HG02571 (cell line): ENCODE measurements at regions not wholly inside any gene's neighbourhood (a gene's known extent, or its start where the extent isn't known, plus 50 kb on each side); places are given as distances from the start of the nearest gene placed in this dataset.

ENCODE experiments used
- ATAC-seq: cut with Tn5 transposase; IDR thresholded peaks from one replicate; pipeline ENCODE4 v1.9.1; 2021; ENCODE audit warnings: mild to moderate bottlenecking, moderate library complexity; ENCODE audit not compliant: unreplicated experiment

DNA sequence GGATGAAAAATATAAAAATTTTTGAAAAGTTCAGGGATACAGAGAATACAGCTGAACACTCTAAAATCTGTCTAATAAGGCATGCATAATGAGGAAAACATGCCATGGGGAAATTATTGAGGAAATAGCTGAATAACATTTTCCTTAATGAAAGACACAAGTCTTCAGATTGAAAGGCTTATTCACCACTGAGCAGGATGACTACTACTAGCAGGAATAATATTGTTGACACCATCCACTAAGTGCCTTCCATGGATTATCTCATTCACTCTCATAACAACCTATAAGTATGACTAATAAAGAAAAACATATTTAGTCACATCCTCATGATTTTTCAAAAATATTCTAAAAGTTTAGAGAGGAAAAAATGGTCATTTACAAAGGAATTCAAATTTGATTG, 96.7 kb upstream of the FER start:
- no peak for ATAC-seq

DNA sequence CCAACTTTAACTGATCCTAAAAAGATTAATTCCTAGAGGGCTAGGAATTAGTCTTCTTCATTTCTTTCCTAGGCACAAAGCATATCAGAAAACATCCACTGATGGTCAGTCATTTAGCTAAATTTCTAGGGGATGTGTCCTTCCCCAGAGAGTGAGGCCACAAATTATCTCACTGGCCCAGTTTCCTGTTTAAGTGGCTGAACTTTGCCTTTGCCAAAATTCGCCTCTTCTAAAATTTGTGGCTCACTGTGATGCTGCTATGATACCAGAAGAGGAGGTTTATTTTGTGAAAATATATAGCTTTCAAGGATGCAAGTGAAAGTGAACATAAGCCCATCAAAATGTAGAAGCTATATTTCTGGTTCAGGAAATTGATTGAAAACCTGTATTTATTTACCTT, 98.1 kb upstream of the FER start:
- ATAC-seq = no peak

DNA sequence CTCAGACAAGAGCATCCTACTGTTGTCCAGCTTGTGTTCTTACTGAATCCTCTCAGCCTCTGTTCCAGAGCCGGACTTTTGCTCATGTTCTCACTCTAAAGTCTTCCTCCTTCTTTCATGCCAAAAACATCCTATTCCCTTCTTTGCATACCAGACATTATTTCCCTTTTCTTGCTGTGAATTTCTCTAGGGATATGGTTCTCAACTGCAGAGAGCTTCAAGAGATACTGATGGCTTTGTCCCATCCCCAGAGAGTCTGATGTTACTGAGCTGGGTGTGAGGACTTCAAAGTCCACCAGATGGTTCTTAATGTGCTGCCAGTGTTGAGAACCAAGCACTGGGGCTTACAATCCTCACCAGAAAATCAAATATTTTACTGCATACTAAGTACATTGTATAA, 98.6 kb upstream of the FER start:
- no peak for ATAC-seq

DNA sequence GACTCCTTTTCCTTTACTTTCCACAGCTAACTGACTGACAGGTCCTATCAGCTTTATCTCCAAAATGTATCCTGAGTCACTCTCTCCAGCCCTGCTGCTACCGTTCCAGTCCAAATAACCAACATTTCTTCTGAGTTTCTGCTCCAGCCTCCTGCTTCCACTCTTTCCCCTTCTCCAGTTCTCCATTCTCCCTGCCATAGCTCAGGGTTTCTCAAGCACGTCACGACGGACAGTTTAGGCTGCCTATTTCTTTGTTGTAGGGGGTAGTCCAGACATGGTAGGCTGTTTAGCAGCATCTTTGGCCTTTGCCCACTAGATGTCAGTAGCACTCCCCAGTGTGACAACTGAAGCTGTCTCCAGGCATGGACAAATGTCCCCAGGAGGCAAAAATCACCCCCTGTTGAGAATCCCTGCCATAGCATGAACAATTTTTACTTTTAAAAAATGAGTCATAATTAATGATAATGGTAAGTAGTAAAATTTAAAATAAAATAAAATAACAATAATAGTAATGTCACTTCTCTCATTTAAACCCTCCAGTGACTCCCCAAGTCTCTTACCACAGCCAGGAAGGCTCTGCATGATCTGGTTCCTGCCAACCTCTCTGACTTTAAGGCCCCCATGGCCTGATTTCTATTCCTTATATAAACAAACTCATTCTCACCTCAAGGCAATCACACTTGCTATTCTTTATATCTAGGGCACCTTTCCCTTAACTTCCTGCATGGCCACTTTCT, 105.4 kb upstream of the FER start:
- peak; percentile 97 for ATAC-seq

DNA sequence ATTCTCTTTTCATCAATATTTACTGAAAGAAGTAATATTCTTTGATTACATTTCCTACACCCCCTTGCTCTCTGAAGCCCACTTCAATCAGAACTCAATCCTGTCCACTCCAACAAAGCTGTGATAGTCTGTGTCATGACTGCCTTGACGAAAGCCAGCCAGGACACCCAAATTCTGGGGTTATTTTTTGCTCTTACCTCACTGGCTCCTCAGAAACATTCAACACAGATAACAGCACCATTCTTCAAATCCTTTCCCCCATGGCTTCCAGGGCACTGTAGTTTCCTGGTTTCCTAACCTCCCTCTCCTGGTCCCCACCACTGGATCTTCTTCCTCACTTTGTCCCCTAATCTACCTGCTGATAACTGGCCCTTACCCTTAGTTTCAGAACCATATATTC, 106.1 kb upstream of the FER start:
- no peak for ATAC-seq

DNA sequence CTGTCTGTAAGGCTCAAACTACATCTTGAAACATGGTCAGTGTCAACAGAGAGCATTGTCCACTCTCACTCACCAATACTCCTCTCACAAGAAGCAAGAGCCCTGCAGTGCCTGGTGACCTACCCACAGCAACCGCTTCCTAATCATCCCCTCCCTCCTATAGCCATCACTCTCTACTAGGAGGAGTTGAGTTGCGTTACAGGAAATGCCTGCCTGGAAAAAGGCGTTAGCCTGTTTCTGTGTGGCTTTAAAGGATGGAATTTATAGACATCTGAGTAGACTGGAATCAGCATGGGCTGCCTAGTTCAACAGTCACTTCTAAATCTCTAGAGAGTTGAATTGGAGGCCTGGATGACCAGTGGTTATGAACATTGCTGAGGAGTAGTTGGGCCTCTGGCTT, 108.3 kb upstream of the FER start:
- no peak for ATAC-seq

DNA sequence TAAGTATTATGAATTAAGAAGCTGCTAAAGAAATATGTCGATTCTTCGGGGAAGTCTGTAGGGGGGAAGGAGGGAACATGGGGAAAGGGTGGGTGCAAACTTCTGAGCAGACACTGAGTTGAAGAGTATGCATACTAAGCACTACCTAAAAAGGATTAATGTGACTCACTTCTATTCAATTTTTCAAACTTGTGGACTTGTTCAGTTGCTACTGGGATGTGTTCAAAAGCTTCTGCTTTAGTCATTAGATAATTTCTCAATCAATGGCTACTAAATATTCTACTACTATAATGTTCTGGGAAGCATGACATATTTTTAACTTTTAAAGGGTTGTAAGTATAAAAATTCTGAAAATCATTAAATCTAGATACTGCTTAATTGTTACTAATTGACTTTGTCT, 109.7 kb upstream of the FER start:
- no peak for ATAC-seq

DNA sequence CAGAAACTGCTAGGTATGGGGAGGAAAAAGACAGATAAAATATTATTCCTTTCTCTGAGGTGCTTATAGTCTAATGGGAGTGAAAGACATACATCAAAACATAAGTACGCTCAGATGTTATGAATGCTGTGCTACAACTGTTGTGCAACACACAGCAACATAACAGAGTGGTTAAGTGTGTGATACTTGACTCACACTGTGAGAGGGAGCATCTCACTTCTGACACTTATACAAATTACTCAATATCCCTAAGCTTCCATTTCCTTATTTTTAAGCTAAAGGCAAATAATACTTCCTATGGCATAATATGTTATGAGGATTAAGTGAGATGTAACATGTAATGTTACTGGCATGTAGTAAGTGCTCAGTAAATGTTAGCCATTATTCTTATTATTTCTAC, 110.6 kb upstream of the FER start:
- no peak for ATAC-seq

DNA sequence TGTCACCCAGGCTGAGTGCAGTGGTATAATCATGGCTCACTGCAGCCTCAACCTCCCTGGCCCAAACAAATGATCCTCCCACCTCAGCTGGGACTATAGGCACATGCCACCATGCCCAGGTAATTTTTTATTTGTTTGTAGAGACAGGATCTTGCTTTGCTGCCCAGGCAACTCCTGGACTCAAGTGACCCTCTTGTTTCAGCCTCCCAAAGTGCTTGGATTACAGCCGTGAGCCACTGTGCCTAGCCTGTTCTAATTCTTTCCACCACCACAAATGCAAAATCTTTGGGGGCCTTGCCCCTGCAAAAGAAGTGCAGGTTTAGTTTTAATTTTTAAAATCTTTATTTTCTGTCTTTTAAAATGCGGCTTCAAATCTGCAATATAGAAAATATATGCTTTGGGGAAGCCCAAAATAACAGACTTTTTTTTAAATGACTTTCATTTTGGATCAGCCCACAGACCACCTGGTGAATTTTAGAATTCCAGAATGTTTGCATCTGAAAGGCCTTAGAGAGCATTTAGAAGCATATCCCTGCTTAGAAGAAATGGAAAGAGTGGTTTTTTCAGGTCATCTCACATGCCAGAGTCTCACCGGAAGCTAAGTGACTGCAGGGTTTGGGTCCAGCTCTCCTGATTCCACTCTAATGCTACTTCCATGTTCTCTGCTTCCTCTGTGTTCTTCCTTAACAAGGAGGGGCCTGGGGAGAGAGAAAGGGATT, 111.4 kb upstream of the FER start:
- no peak for ATAC-seq

DNA sequence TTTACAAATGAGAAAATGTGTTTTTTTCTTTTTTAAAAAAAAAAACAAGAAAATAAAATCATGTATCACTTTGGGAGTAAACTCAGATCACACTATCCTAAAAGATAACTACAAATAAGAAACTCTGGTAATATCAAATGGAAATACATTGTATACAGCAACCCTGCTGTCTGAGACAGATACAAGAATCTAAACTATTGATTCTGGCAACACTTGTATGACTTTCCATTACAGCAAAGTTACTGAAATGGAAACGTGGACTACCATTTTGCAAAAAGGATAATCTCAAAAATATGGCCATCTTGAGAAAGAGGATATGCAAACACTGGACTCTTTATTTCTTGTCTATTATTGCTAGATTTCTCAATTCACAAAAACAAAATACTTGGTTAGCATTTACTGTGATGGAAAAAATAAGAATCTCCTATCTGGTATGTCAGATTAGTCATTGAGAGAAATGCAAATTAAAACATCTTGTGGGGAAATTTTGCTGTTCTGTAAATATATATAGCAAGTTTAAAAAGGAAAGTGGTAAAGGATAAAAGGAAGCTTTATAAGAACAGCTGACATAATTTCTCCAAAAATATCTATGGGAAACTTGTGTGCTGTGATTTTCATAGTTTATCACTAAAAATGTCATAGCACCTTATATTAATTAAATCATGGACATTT, 112.9 kb upstream of the FER start:
- peak; percentile 69 for ATAC-seq

DNA sequence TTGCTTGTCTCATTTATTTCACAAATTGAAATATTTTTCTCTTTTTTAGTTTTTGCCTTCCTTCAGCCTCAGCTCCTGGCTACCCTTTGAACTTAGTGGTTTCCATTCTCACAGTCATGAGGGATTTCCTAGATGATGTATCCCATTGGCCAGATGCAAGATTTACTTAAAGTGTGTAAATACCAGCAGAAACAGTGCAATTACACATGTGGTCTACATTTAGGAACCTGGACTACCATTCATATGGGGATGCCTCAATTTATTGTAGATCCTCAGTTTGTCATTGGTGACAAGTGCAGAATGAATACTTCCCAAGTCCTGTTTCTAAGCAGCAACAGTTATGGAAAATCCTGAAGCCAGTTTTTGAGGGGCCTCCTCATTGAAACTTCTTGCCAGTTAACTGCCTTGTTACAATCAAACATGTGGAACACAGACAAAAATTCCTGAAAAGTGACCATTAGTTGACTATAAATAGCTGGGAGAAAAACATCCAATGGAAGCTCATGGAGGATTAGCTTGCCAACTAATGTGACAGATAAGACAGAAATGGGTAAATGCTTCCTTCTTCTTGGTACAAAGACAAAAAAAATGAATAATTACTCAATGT, 113.6 kb upstream of the FER start:
- no peak for ATAC-seq

DNA sequence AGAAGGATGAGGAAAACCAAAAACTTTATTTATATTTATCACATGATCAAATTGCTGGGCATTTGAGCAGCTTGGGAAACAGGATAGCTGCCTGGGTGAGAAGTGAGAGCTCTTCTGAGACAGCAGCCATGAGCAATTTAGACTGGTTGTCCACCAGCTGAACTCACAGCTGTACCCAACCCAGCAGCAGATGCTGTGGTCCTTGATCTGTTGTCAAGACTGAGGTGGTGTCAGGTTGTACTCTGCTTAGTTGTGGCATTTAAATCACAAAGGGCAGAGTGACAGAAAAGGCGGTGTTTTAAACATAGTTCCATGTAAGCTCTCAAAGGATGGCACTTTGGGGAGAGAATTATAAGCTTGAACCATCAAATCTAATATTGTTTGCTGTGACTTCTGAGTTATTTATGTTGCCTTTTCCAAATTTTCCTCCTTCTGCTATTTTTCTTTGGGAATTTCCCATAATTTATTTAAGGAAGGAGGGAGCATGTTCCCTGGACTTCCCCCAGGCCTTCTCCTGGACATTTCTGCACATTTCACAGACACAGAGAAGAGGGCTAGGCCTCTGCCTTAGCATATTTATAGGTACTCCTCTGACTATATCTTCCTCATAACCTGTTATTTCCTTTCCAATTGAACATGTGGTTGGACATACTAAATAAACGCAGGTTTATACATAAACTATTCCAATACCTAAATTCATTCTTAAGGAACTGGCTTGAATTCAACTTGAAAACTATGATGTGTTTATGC, 117.7 kb upstream of the FER start:
- no peak for ATAC-seq

DNA sequence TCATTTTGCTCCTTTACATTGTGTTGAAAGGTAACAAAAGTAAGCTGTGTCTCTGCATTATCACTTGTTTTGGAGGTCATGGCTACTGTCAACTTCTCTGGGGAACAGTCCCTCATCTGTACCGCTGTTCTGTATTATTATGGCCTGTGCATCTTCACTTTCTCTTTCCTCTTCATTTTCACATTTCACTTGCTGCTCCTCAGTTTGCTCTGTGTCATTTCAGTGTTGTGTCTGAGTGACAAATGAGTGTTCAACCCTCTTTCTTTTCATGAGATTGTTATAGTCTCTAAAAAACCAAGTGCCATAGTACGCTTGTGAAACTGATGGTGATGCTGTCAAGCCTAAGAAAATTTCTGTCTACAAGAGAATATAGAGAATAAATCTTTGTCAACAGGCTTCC, 122.0 kb upstream of the FER start:
- ATAC-seq = no peak

DNA sequence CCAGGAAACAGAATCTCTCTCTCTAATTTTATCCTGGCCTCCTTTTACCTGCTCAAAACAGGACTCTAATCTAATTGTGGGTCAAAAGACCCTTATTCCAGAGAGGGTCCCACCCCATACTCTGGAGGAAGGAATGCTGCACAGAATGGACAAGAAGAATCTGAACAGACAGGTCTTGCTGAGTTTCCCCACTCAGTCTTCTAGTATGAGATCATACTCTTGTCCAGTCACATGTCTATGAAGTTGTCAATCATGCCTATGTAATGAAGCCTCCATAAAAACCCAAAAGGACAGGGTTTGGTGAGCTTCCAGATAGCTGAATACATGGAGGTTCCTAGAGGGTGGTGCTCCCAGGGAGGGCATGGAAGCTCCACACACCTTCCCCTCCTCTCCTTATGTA, 123.9 kb upstream of the FER start:
- no peak for ATAC-seq

DNA sequence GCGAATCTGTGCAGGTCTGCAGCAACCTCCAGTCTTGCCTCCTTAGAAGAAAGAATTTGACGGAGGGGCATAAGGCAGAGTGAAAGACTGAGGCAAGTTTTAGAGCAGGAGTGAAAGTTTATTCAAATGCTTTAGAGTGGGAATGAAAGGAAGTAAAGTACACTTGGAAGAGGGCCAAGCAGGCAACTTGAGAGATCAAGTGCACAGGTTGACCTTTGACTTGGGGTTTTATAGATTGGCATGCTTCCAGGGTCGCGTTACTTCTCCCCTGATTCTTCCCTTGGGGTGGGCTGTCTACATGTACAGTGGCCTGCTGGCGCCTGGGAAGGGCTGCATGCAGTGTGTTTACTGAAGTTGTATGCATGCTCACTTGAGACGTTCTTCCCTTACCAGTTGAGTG, 127.2 kb upstream of the FER start:
- no peak for ATAC-seq

DNA sequence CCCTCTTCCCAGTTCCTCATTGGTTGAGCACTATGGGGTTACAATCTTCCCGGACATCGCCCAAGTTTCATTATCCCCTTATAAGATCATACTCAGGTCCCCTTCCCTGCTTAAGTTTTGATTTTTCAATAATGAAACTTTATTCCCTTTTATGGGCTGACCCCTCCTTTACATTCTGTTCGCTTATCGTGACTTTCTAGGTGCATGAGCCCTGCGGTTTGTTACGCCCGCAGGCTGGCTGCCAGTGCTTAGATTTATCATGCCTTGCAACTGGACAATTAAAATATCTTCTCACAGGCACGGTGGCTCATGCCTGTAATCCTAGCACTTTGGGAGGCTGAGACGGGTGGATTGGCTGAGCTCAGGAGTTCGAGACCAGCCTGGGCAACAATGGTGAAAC, 127.9 kb upstream of the FER start:
- ATAC-seq = no peak

DNA sequence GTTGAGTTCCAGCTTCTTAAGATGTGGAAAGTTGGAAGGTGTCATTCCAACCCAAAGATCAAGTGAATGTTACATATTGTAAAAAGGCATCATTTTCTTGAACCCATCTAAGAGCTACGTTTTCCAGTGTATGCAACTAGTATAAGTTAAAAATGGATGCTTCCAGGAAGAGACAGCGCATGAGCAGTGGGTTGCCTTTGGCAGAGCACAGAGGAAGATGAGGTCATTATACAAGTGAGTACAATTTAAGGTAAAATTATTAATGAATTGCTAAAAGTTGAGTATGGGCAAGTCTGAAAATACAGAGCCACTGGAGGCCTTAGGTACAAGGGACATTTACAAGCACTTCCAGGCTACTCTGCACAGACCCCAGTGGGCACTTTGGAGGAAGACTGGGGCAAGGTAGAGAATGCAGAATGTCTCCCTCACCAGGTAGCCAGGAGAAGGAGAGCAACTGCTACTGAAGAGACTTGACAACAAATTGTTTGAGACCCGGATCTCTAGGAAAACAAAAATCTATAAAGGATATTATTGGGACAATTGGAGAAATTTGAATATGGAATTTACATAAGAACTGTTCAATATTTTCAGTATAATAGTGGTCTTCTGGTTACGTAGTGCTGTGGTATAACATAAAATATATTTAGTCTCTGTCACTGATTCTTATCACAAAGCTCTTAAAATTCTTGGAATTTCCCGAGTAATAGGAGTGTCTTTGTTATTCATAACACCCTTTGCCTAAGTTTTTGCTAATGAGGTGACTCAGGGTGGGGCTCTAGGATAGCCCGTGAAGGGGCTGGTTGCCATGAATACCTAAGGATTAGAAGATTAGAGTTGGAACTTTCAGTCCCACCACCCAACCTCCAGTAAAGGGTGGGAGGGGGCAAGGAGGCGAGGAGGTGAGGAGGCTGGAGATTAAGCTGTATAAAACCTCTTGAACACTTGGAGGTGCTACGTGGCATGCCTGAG, 129.9 kb upstream of the FER start:
- no peak for ATAC-seq

DNA sequence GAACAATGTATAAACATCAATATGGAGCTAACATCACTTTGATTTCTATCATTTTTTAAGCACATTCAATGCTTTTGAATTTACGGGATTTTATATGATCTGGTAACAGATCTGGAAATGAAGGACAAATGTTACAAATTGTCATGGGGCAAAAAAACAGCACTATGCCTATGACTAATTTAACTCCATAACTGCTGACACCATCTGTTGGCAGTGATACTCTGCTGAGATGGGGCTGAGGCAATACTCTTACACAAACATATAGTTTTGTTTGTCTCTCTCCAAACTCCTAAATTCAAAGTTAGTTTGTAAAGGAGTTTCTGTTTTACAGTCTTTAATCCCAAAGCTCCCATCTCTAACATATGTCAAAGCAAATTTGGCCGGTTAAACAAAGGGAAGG, 132.5 kb upstream of the FER start:
- no peak for ATAC-seq

DNA sequence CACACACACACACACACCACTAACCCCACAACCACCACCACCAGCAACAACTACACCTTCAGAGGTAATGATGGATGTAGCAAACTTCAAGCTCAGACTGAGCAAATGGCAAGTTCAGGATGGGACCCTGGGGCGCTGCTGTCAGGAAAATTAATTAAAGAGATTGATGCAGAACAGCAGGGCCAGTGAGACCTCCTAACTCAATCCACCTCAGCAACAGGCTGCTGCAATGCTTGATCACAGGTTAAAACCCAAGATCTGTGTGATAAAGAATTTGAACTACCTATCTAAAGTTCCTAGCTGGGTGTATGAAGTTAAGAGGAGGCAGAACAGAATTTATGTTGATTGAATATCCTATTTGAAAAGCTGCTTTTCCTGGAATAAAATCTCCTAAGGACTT, 140.3 kb upstream of the FER start:
- no peak for ATAC-seq

DNA sequence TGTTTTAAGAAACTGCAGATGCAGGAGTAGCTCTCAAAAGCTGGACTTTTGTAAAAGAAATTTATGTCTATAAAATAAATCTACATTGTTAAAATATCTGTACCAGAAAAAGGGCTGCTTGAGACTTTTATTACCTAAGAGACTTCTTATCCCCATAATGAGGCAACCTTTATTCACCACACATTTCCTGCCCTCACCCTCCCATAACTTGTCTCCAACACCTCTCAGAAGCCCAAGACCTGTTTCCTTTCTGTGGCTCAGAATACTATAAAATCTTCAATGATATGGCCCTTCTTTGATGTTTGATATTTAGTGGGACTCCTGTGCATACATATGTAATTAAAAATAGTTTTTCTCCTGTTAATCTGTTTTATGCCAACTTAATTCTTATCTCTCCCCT, 141.5 kb upstream of the FER start:
- no peak for ATAC-seq
